Activated gamma-delta T cell treated with Interleukin-2 at 50 U/mL for 16 hours (primary cell): ENCODE measurements at regions not wholly inside any gene's neighbourhood (a gene's known extent, or its start where the extent isn't known, plus 50 kb on each side); places are given as distances from the start of the nearest gene placed in this dataset.
"Not testable (repeated sequence)": the region's sequence is repeated elsewhere in the genome, so short reads cannot be mapped to it uniquely, and the experiment has no call there.

Source experiments
- DNase-seq: peaks from one replicate; pipeline ENCODE4 v3.0.0-alpha.2; 2020

DNA sequence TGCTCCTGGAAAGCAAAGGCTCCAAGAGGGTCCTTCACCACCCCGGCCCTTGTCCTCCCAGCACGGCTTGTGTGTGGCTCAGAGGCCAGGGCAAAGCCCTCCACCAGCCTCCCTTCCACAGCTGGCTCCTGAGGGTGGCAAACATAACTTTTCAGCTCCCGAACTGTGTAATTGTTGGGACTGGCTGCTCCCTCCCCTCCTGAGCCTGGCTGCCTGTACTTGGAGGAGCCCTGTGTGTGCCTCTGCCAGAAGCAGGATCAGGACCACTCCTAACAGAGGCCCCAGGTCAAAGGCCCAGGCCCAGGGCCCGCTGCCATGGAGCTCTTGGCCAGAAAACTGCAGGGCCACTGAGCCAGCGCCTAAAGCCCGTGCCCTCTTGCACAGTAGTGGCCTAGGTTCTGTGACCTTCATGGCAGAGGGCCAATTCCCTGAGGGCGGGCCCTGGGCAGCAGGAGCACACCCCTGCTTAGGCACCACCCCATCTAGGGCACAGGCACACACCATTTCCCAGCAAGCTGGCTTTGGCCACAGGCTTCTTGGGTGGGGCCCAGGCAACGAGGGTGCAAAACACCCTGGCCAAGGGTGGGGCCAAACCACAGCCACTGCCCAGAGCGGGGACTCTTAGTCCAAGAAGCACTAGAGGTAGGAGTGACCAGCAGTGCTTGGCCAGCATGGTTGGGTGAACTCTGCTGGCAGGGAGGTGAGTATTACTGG lies 201.2 kb downstream of the TBC1D2B start:
- DNase-seq: not testable (repeated sequence)

DNA sequence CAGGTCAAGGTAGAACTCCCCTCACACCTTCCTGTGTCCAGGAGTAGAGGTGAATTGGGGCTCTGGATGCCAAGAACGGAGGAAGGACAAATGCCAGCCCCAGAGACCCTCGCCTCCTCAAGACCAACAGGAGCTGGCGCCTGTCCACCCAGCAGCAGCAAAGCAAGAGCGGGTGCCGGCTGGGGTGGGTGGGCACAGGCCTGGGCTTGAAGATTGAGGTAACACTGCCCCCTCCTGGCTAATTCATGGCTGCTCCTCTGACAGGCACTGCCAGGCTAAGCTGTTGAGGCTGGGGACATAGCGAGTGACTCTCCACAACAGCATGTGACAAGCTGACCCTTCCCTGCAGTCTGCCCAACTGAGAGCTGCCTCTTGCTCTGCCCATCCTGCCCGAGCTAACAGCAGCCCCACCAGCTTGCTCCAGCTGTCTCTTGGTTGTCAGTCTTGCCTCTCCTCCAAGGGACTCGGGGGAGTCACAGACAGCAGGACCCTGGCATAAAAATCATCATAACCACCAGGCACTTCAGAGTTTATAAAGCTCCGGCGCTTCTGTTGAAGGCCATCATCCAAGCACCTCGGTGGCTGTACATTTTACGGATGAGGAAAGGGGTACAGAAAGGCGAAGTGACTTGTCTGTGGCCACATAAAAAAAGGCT lies 202.3 kb downstream of the TBC1D2B start:
- DNase-seq: peak; percentile 12

DNA sequence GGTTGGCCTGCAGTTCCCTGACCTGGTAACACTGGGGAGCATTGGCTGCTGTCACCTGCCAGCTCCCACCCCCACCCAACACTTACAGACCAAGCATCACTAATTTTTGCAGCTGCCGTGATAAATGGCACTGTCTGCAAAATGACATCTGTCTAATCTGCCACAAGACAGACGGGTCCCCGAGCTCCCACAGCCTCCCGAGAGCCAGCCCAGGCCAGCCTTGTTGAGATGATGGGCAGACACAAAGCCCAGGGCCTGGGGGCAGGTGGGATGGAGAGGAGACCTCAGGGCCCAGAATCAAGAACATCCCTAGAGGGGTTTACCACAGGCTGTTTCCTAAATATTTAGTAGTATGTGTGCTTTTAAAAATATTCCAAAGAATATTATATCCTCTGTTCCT lies 203.4 kb downstream of the TBC1D2B start:
- no peak for DNase-seq

DNA sequence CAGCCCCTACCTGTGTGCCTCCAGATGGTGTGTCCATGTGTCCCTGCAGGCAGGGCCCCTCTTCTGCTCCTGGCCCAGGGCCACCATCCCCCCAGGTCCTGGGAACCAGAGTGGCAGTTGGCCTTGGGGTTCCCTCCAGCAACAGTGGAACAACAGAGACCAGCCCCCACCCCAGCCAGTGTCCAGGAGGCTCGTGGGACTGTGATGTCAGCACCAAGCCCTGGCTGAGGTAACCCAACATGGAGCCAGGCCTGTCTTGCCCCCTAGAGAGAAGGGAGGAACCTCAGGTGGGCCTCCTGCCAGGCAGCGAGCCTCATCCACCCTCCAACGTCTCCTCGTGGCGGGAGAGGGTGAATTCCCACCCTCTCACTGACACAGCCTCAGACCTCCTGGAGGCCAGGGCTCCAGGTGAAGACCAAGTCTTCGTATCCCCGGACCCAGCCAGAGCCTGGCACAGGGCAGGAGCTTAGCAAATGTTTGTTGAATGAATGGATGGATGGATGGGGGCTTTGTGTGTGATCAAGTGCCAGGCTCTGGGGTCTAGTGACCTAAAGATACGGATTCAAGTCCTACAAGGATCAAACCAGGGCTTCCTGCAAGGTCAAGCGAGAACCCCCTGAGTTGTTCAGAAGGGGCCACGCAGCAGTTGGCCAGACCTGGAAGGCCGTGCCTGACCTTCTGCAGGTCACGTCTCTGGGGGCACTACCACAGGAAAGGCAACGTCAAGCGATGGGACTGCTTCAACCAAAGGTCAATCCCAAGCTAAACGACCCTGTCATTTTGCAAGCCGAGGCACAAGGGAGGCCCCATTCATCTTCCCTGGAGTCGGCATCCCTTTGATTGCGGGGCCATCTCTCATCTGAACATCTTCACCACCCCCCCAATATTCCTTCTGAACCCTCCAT lies 204.7 kb downstream of the TBC1D2B start:
- not testable (repeated sequence) for DNase-seq

- DNase-seq: no peak
These were observed 205.6 kb downstream of the TBC1D2B start for GRCh38 chr15:77871852-77872371.

- peak; percentile 22 for DNase-seq
These were observed 207.1 kb downstream of the TBC1D2B start for GRCh38 chr15:77870195-77871065.

DNA sequence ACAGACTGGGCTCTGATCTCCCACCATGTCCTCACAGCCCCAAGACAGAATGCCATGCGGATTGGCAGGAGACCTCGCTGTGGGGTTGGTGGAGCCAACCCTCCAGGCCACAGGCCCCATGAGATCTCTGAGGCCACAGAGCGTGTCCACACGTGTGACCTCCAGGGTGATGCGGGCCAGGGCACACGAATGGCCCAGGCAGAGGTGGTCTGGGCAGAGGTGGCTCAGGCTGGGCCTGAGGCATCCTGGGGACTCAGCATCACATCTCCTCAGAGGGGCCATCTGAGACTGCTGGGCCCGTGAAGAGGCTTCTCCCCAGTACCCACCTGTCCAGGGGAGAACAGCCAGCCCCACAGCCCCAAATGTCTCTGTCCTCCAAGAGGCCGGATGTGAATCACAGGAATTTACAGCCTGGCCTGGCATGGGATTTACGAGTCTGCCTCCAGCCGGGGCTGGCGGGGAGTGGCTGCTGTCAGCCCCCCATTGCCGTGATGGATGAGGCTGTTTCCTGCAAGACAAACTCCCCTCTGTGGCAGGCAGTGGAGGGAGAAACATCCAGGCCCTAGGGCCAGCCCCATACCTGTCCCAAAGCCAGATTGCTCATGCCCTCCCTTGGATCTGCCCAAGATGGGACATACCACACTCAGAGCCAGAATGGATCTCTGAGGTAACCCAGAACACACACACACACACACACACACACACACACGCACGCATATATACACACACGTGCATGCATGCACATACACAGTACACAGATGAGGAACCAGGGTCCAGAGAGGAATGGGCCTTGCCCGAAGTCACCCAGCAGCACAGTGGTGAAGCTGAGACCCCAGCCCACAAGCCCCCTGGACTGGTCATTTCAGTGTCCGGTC lies 208.3 kb downstream of the TBC1D2B start:
- DNase-seq: no peak

GRCh38 chr15:77868048-77868629 lies 209.4 kb downstream of the TBC1D2B start:
- DNase-seq: not testable (repeated sequence)

- no peak for DNase-seq
These were observed 210.1 kb downstream of the TBC1D2B start for GRCh38 chr15:77867266-77868047.

GRCh38 chr15:77866596-77867125 lies 210.8 kb downstream of the TBC1D2B start:
- DNase-seq: no peak

DNA sequence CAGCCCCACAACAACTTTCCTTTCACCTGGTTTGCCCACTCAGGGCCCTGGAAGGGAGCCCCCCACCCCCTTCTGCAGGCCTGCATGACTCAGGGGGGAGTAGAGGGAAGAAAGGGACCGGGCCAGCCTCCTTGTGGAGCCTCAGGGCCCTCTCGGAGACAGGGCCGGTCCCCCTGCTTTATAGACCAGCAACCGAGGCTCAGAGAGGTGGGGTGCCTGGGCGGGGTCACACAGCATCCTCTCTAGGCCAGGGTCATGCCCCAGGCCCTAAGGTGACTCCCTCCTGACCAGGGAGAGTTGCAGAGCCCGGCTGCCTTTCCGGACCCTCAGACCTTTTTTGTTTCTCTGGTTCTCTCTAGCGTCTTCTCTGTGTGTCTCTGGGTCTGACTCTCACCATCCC lies 211.3 kb downstream of the TBC1D2B start:
- DNase-seq: no peak

GRCh38 chr15:77865701-77866100 lies 211.8 kb downstream of the TBC1D2B start:
- no peak for DNase-seq

DNA sequence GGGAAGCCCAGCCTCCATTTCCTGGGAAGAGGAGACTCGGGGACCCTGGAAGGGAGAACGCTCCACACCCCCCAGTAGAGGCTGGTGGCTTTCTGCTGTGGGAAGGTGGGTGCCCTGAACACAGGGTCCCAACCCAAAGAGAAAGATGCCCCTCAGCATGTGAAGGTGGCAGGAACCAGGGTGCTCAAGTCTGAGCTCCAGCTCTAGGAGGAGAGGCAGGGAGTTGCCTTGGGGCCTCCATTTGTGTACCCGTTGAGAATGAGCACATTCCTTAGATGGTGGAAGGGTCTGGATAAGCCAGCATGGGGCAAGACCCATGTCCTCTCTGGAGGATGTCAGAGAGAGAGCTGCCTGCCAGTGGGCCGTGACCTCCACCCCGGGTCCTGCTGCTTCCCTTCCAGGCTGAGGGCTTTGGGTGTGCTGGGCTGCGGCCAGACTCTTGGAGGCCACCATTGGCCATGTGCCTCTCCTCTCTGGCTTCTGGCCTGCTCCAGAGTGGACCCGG lies 212.4 kb downstream of the TBC1D2B start:
- DNase-seq: no peak

GRCh38 chr15:77864211-77865105 lies 213.1 kb downstream of the TBC1D2B start:
- no peak for DNase-seq

- no peak for DNase-seq
These were observed 213.9 kb downstream of the TBC1D2B start for GRCh38 chr15:77863491-77864105.

GRCh38 chr15:77862651-77863104 lies 214.8 kb downstream of the TBC1D2B start:
- no peak for DNase-seq

DNA sequence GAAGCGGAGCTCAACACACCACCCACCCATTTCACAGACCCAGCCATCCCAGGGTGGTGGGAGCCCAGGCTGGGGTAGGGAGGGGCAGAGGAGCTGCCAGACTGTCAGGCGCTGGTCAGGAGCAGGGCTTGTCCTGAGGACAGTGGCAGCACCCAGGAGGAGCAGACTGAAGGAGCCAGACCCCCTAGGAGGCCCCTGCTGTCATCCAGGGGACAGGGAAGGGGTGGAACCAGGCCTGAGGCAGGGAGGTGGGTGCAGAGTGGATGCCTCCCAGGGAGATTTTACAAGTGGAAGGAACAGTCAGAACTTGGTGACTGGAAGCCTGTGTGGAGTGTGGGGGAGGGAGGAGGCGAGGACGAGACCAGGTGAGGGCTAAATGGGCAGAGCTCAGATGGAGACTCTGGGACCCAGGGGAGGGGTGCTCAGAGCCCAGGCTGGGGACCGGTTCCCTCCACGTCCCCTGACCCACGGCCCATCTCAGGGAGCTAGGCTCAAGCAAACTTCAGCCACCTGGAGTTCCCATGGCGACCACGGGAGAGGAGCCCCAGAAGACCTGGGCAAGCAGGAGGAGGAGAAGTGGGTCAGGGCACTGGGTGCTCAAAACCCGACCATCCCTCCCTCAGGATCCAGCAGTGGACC lies 215.4 kb downstream of the TBC1D2B start:
- not testable (repeated sequence) for DNase-seq
